GM21619 (cell line): ENCODE measurements at regions not wholly inside any gene's neighbourhood (a gene's known extent, or its start where the extent isn't known, plus 50 kb on each side); places are given as distances from the start of the nearest gene placed in this dataset.

Experiments
- ATAC-seq: cut with Tn5 transposase; IDR thresholded peaks from one replicate; pipeline ENCODE4 v1.9.1; 2021; ENCODE audit not compliant: unreplicated experiment

DNA sequence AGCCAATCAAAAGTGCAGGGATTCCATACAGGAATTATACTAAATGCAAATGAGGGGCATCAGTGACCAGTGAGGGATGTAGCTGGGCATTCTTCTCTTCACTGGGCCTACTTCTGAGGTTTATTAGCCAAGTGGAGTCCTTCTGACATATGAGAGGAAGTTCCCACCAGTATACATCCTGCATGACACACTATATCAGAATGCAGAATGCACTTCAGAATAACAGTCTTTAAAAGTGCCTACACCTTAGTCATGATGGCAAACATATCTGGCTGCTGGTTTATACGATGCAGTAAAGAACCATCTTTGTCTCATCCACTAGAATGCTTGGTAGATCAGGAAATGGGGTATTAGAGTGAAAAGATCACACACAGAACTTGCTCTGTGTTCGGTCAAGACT, 180.3 kb upstream of the PPARGC1A start:
- ATAC-seq, result no peak

DNA sequence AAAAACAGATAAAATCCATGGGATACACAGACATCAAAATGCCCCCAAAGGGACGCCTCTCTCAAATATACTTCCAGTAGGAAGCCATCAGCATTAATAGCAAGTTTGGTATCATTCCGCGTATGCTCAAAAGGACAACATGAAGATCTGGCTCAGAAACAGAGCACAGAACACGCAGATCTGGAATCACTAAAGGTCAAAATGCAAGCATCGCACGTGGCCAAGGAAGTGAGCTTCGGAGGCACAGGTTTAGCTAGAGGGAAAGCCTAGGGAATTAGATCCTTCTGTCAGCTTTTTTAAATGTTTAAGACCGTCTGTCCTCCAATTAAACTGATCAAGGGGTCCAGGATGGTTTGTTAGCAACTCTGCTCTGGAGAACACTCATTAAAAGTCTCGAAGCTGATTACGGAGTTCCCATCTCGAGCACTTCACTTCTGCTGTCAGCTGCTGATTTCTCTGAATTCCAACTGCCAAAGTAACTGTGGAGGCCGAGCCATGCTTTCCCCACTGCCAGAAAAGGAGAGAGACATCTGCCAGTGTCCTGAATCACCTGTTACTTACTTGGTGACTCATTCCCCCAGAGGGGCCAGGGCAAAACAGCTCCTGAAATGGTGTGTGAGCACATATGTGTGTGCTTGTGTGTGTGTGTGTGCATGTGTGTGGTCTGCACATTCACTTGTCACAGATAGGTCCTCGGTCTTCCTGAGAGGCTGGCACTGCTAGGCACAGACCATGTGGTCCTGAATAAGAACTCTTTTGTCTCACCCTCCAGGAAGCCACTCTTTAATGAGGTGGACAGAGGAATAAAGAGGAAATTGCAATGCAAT, 177.7 kb upstream of the PPARGC1A start:
- ATAC-seq, result no peak

DNA sequence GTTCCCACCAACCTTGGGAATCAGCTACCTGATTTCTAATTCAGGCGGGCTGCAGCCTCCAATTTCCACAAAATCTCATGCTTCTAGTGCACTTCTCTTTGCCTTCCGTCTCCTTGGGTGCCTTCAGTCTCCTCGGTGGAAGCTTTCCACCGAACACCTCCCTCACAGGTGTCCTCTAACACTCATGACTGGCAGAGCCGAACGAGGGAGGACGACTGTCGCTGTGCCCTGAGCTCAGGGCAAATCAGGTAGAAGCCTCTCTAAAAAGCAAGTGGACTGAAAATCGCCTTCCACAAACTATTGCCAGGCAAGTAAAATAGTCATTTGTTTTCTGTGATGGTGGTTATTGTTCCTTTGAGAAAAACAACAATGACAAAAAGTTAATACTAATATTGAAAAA, 176.1 kb upstream of the PPARGC1A start:
- ATAC-seq, result no peak

GRCh38 chr4:24063731-24064130, 173.9 kb upstream of the PPARGC1A start:
- no peak for ATAC-seq

- no peak for ATAC-seq
Measured at GRCh38 chr4:24060932-24061331, 171.1 kb upstream of the PPARGC1A start.

DNA sequence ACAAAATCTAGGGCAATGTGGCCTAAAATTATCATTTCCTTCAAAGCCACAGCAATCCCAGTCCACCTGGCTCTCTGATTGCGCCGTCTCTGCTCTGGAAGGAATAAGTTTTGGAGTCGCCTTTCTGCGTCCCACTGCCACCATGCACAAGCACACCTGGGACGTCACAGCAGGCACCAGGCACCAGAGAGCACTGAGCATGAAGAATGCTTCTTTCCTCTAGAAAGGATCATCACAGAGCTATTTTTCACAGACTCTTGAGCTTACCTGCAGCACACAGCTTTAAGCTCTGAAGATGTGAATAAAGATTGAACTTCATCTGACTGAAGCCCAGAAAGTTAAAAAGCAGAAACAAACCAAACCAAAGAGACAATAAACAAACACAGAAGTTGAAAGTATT, 170.0 kb upstream of the PPARGC1A start:
- ATAC-seq, result no peak

DNA sequence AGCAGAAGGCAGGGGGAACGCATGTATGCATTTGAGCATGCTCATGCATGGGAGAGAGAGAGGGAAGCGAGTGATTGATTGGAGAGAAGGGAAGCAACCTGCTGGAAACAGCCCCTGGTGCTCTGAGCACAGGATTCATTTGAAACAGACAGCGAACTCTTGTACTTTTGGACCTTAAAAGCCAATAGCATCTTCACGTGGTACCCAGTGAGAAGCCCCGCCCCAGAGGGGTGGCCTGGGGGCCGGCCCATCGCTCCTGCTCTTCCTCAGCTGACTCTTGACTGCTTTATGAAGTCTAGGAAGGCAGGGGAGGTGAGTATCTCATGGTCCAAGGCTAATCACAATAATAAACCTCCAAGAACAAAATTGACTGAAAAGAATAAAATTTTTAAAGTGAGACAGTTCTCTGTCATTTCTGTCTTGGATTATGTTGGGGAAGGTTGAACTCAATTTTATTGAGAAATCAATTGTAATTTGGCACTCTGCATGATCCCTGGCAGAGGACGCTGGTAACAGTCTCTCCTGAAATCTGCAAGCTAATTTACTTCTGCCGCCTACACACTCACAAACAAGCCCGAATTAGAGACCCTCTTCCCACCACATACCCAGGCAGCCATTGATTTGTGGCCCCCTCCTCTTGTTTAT, 168.2 kb upstream of the PPARGC1A start:
- no peak for ATAC-seq

- no peak for ATAC-seq
Measured at GRCh38 chr4:24056289-24056688, 166.4 kb upstream of the PPARGC1A start.

DNA sequence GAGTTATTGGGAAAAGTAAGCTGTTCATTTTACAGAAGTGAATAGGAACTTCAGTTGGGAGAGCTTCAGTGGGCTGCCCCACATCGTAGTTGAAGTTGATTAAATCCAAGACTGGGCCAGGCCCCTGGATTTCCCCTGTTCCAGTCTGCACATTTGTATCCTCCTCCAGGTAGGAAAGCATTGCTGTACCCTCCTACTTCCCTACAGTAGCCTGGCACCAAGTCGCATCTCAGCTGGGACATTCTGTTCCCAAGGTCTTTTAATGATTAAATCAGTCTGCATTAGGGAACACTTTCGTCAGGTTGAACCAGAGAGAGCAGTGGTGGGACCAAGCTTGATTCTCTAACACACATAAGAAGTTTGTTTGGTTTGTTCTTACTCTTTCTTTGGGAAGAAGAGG, 165.8 kb upstream of the PPARGC1A start:
- no peak for ATAC-seq

- no peak for ATAC-seq
Measured at GRCh38 chr4:24054910-24055309, 165.1 kb upstream of the PPARGC1A start.

GRCh38 chr4:24053934-24054333, 164.1 kb upstream of the PPARGC1A start:
- no peak for ATAC-seq

- no peak for ATAC-seq
Measured at GRCh38 chr4:24044610-24045589, 155.1 kb upstream of the PPARGC1A start.

DNA sequence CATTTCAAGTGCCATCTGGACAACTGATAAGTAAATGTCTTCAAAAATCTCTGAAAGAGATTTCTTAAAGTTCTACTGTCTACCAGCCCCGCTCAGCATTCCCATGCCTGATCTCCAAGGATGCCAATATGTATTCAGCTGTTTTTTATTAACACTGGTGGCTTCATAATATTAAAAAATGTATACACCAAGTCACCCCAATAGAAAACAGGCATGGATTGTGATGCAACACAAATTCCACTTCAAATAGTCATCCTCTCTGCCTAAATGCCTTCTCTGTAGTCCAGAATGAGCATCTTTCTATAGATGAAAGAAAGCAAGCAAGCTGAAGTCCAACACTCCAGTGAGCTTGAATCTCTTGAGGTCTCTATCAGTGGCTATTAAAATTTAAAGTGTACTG, 152.2 kb upstream of the PPARGC1A start:
- ATAC-seq, result no peak

DNA sequence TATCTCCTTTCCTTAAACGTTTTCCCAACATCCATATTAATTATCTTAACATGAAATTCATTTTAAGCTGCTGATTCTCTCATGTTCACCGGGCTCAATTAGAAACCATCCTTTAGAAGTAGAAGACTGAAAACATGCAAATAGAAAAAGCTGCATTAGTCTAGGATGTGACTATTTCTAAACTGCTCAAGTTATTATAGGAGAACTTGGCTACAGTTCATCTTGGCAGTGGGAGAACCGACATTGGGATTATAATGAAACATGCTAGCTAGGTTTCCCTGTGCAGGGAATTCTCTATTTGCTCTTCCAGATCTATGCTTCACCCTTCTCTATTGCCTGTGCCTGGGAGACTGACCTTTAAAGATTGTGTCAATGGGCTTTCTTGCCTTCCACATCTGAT, 151.0 kb upstream of the PPARGC1A start:
- ATAC-seq, result no peak

- ATAC-seq, result no peak
Measured at GRCh38 chr4:24033626-24034025, 143.8 kb upstream of the PPARGC1A start.

DNA sequence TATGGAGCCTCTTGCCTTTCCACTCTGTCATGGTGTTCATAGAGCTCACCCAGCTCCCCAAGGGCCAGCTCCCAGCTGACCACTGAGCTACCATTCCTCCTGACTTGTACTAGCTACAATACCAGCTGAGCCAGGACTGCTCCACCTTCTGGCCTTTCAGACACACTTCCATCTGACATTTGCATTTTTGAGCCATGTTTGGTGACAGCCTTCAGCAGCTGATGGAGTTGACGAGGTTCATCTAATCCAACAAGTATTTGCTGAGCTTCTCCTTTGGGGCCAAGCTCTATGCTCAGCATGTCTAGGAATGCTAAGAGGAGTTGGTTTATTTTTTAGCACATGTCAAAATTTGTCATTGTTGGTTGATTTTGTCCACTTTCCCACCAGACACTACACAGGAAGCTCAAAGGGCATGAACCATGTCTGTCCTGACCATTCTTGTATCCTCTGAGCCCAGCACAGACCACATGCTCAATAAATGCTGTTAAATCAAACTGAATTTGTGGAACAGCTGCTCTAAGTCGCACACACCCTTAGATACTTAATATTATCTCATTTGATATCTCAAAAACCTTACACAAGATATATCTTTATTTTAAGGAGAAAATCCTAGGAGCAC, 142.6 kb upstream of the PPARGC1A start:
- no peak for ATAC-seq

- no peak for ATAC-seq
Measured at GRCh38 chr4:24026596-24026995, 136.7 kb upstream of the PPARGC1A start.

GRCh38 chr4:24024605-24025004, 134.8 kb upstream of the PPARGC1A start:
- no peak for ATAC-seq

GRCh38 chr4:24024157-24024556, 134.3 kb upstream of the PPARGC1A start:
- no peak for ATAC-seq

DNA sequence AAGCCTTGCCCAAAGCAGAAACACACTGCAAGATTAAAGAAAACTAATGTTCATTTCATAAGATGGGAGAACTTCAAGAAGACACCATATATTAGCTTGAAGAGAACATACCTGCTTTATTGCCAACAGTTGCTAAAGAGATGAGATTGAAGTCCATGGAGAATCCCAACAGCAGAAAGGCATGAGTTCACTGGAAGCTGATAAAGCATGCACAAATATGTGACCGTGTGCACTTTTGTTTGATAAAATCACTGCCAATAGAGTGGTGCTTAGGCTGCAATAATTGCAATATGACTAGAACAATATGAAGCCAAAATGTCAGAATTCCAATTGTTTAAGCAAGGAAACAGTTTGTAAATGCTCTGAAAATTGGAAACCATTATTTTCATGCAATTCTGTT, 125.9 kb upstream of the PPARGC1A start:
- ATAC-seq, result no peak
